CD4-positive, alpha-beta T cell treated with Interleukin-10 for 1 hour (primary cell): ENCODE measurements at regions not wholly inside any gene's neighbourhood (a gene's known extent, or its start where the extent isn't known, plus 50 kb on each side); places are given as distances from the start of the nearest gene placed in this dataset.

Source experiments
- DNase-seq: peaks from one replicate; pipeline ENCODE4 v3.0.0-alpha.2; 2020

DNA sequence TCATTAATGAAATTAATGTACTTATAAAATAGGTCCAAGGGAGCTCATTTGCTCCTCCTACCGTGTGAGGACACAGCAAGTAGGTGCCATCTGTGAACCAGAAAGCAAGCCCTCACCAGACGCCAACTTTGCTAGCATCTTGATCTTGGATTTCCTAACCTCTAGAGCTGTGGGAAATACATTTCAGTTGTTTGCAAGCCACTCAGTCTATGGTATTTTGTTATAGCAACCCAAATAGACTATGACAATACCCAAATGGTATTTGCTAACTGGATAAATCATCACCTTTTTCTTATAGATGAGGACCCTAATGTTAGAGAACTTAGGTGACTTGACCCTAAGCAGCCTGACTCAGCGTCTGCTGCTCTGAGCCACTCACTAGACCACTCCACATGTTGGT lies 379.6 kb downstream of the HRH4 start:
- DNase-seq = no peak

DNA sequence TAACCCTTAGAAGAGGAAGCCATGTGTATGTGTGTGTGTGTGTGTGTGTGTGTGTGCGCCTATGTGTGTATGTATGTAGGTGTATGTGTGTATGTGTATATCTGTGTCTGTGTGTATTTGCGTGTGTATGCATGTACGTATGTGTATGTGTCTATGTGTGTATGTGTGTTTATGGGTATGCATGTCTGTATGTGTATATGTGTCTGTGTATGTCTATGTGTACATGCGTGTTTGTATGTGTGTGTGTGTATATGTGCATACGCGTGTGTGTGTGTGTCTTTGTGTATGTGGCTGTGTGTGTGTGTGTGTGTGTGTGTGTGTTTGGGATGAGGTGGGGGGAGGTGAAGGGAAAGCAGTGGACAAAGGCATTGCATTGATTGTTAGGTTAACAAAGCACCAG lies 380.2 kb downstream of the HRH4 start:
- no peak for DNase-seq

DNA sequence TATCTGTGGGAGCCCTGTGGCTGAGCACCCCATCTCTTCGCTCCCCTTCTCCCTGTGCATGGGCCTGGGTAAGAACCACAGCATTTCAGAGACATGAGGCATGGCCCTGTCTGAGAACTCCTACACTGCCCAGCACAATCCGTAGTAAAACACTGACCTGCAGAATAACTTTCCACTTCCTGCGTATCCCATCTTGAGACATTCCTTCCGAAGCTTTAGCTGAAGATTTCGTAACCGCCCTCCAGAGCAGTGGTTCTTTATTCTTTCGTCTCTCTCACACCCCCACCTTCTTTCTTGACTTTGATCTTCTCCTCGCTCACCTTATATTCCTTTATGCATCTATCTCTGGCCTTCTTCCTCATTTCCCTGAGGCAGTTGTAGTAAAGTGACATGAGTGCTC lies 381.1 kb downstream of the HRH4 start:
- no peak for DNase-seq

DNA sequence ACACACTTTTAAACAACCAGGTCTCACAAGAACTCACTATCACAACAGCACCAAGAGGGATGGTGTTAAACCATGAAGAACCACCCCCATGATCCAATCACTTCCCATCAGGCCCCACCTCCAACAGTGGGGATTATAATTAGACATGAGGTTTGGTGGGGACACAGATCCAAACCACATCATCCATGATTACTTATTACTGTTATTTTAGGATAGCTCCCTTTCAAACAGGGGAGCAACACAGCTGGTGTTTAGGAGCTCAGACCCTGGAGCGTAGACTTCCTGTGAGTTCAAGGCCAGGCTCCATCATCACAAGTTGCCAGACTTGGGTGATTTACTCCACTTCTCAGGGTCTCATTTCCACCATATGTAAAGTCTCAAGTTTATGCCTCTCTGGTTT lies 382.7 kb downstream of the HRH4 start:
- no peak for DNase-seq

DNA sequence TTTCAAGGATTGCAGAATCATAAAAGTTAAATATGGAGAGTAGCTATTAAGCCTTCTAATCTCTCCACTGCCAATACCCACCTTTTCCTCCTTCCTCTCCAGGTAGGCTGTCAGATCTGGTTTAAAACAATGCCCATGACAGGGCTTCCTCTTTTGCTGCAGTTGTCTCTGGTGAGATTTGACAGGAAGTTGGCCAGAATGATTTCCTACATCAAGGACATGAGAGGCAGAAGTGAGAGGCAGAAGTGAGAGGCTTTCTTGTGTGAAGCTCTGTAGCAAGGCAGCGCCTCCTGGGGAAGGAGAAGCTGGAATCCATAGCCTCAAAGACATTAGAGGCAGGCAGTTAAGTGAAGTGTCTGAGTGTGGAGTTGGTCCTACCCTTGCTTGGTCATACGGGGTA lies 385.7 kb downstream of the HRH4 start:
- no peak for DNase-seq

DNA sequence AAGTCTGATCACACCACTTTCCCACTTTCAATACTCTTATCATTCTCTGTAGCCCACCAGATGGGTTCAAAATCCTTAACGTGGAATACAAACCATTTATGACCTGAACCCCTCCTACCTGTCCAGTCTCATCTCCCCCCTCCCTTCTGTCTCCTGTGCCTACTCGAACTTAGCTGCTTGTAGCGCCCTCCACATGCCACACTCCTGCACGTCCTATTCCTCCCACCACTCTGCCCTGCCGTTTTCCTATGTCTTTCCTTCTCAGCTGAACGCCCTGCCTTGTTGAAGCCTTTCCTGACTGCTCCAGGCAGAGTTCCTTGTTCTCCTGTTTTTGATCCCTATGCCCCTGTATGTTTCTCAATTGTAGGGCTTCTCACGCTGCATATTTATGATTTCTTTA lies 390.1 kb downstream of the HRH4 start:
- DNase-seq = no peak

- DNase-seq = no peak
Measured at GRCh38 chr18:24853076-24853475, 392.6 kb downstream of the HRH4 start.

DNA sequence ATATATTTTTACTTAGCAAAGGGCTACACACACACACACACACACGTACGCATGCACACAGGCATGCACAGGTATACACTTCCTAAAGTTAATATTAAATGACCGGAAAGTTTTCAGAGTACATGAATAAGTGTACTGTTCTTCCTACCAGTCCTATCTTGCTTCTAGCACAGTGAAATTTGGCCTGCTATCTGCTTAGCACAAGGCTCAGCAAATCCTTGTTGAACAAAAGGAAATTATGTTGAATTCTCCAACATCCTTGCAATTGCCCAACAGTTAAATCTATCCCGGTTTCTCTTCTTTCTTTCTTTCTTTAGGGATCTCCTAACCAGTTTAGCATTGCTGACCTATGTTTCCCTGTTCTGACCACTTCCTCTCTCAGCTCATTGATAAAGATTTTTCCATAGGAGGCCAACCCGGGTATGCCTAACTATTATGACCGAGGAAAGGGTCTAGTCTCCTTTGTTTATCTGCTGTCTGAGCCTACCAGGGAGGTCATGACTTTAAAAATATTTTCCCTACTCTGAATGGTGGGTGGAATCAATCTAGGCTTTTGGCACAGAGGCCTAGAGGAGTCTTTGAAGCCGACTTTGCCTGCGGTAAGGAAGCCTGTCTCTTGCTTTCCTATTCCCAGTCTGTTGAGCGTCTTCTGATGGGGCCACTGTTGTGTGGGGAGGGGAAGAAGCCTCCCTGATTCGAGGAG lies 400.7 kb downstream of the HRH4 start:
- no peak for DNase-seq

DNA sequence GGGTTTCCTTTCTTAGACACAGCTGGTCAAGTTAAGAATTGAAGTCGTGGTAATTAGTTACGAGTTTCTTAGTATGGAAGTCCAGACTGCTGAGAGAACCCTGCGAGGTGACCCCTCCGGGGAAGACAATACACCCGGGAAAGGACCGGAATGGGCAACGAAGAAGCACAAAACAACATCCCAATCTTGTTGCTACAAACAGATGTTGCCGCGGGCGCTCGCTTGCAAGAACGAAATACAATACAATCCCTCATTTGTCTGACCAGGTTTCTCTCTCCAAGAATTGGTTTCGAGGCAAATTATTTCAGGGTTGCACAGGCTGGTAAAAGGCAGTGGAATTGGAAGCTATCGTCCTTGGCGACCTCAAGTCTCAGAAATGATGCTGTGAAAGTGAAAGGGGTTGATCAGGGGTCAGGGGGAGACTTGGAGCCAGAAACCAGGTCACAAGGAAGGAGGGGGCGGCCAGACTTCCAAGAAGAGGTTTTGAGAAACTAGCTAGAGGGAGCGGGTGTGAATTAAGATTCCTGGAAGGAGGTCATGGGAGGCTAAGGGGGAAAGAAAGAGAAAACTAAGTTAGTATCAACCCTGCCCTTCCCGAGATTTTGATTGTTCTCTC lies 401.9 kb downstream of the HRH4 start:
- no peak for DNase-seq

- no peak for DNase-seq
Measured at GRCh38 chr18:24868311-24868710, 407.9 kb downstream of the HRH4 start.

DNA sequence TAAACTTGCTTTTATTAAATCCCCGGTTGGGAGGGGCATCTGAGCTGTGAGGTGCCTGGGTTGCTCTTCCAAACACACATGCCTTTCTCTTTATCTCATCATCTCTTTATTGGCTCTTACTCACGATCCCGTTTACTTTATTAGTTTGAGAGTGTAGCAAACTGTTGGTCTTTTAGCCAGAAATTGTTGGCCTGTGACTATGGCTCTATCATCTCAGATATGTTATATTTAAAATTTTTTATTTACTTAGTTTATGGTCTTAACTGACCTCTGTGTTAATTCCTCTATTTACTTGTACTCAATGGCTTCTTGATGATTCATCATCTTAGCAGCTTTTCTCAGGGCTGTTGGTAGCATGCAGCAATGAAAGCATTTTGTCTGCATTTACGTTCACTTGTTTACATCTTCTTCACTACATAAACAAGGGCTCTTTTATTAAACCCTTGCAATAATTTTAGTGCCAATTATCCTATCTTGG lies 408.4 kb downstream of the HRH4 start:
- no peak for DNase-seq

- no peak for DNase-seq
Measured at GRCh38 chr18:24869285-24869684, 408.8 kb downstream of the HRH4 start.

- no peak for DNase-seq
Measured at GRCh38 chr18:24875286-24875685, 414.8 kb downstream of the HRH4 start.

DNA sequence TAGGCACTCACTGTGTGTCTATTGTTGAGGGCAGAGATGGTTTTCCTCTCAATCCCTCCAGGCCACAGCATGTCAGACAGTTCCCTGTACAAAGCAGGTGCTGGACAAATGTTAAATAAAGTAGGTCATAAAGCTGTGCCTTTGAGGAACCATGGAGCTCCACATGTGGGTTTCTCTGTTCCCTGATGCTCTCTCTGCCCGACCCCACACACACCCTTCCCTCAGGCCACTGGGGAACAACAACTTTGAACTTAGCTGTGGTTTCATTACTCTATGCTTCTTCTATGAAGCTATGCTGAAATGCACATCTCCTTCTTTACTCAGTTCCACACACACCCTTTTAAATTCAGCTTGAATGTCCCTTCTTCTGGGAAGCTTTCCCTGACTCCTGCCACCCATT lies 415.3 kb downstream of the HRH4 start:
- no peak for DNase-seq

DNA sequence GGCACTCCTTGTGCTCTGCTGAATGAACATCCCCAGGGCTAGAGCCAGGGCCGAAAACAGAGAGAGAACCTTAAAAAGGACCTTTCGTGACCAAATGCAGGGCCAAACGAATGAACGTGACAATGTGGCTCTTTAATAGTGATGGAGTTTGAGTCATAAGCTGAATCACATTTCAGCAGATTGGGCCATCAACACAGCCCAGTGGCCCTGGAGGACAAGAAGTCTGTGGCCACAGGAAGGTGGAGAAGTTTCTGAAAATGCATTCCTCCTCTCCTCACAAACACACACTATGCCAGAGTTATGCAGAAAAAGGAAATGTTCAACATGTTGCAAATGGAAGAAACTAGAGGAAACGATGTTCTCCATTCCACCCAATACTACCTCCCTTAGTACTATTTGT lies 415.8 kb downstream of the HRH4 start:
- DNase-seq = no peak

GRCh38 chr18:24877066-24877465 lies 416.6 kb downstream of the HRH4 start:
- DNase-seq = no peak

- no peak for DNase-seq
Measured at GRCh38 chr18:24877546-24877945, 417.1 kb downstream of the HRH4 start.

GRCh38 chr18:24878289-24878688 lies 417.9 kb downstream of the HRH4 start:
- DNase-seq = no peak

DNA sequence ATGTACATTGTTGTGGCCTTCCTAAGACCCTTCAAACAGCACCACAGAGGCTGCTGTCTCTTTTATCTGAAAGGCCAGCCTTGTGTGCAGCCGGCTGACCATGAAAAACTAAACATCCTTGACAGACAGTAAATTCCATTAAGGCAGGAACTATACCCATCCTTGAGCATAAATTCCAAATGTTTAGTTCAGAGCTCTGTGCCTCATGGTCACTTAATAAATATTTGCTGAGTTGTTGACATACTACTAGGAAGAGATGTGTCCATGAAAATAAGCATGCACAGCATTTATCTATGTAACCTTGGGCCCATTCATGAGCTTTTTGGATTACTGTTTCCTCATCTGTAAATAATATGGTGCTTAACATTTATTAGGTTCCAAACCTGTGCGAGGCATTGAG lies 424.8 kb downstream of the HRH4 start:
- DNase-seq = no peak

DNA sequence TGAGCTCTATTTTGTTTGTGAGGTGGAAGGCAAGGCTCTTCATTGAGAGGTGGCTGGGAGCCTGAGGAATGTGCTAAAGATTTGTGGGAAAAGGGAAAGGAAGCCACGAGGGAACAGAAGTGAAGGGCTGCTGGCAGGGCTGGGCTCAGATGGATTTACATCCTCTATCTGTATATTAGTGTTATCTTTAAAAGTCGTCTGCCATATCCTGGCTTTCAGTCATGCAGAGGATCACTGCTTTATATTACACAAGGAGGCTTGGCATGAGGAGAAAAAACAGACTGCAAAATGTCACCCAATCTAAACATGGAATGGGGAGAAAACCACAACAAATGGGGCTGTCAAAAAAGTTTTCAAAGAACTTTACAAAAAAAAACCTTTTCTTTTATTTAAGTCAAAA lies 434.4 kb downstream of the HRH4 start:
- no peak for DNase-seq

GRCh38 chr18:24897461-24897860 lies 437.0 kb downstream of the HRH4 start:
- DNase-seq = no peak

DNA sequence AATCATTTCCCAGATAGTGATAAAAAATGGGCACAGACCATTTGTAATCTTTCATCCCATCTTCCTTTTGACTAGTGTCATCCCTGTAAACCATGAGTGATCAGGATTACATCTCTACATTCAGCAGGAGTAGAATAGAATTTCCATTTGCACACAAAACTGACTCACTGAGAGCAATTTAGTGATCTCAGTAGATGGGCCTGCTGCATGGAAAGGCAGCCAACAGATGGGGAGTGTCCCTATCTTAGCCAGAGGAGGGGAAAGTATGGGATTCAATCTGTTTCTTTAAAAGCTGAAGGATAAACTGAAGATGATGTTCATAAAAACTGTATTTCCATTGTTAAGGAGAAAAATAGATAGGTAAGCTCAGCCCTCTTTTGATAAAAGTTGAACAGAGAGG lies 441.7 kb downstream of the ZNF521 start:
- no peak for DNase-seq

GRCh38 chr18:24913507-24914170 lies 438.3 kb downstream of the ZNF521 start:
- DNase-seq = no peak

- DNase-seq = no peak
Measured at GRCh38 chr18:24914171-24914525, 437.8 kb downstream of the ZNF521 start.

DNA sequence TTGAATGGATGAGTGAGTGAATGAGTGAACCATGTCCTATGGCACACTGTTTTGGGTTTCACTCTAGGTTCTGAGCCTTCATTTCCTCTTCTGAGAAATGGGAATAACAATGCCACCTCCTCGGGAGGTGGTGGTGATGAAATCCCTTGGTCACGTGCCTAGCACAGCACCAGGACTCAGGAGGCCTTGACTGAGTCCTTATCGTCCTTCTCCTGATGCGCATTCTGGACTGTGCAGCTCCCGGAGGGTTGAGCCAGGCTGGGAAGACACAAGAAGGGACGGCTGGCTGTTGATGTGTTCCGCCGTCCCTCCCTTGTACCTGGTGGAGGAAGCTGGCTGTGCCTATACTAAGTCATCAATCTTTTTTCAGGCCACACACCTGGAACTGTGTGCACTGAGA lies 437.3 kb downstream of the ZNF521 start:
- DNase-seq = no peak
